ENCODE measurements at regions not wholly inside any gene's neighbourhood (a gene's known extent, or its start where the extent isn't known, plus 50 kb on each side); places are given as distances from the start of the nearest gene placed in this dataset.
"Not testable (repeated sequence)": the region's sequence is repeated elsewhere in the genome, so short reads cannot be mapped to it uniquely, and the experiment has no call there.

DNA sequence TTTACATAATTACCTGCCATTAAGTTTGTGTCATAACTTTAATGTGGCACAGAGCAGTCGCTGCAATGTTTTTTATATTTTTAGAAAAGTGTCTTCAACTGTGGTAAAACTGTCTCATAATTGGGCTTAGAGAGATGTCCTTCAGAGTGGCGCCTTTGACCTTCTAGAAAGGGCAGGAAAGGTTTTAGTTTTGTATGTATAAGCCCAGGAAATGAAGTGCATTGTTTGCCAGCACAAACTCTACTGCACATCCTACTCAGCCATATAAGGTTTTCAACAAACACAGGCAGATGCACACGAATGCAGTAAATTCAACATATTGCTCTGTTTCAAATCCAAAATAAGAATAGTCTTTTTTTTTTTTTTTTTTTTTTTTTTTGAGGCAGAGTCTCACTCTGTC is 201.4 kb downstream of the ALDH8A1 start:
- Histone ChIP-seq H4K20me1 (ENCODE audit: insufficient read depth, low read length, poor library complexity, severe bottlenecking) (no peaks in the 10 kb centered on the region), H3K9me2 (replicated peaks; ENCODE audit: low read depth, low read length) (no peaks in the 10 kb centered on the region), H3K9me3 (ENCODE audit: insufficient read depth, low read depth, low read length) (no peaks in the 10 kb centered on the region), H2AFZ (ENCODE audit: low read length) (no peak overlapping the region), H3K4me1 (ENCODE audit: insufficient read depth, low read length, poor library complexity, severe bottlenecking) (no peaks in the 10 kb centered on the region), H3K4me3 (ENCODE audit: low read length, poor library complexity, severe bottlenecking) (no peak overlapping the region), H3K4me2 (ENCODE audit: low read depth, low read length, poor library complexity, severe bottlenecking) (no peak overlapping the region), H3K79me2 (ENCODE audit: insufficient read depth, low read length) (no peaks in the 10 kb centered on the region), H3K9ac (ENCODE audit: low read depth, low read length, poor library complexity, severe bottlenecking) (no peak overlapping the region), H3K36me3 (ENCODE audit: insufficient read depth, low read length) (no peaks in the 10 kb centered on the region), H3K27me3 (ENCODE audit: insufficient read depth, low read length, poor library complexity, severe bottlenecking) (no peaks in the 10 kb centered on the region), H3F3A (ENCODE audit: low read depth) (no peaks in the 10 kb centered on the region)
- no peak for TF ChIP-seq EZH2phosphoT487 (IDR thresholded peaks at IDR 0.05; ENCODE audit: borderline replicate concordance)
- no peak for TF ChIP-seq CTCF (conservative IDR thresholded peaks at IDR 0.05; ENCODE audit: low read length)

DNA sequence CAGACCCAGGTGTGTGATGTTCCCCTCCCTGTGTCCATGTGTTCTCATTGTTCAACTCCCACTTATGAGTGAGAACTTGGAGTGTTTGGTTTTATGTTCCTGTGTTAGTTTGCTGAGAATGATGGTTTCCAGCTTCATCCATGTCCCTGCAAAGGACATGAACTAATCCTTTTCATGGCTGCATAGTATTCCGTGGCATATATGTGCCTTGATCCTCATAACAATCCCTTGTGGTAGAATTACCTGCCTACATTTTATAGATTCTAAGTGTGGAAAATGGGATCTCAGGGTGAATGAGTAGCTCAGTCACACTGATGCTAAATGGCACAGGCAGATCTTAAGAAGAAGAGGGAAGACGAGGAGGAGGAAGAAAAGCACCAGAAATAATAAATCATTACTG is 202.7 kb downstream of the ALDH8A1 start:
- not testable (repeated sequence) for H2AFZ ChIP-seq (ENCODE audit: low read length); H3K79me2 ChIP-seq (ENCODE audit: insufficient read depth, low read length); H3K27me3 ChIP-seq (ENCODE audit: insufficient read depth, low read length, poor library complexity, severe bottlenecking)

DNA sequence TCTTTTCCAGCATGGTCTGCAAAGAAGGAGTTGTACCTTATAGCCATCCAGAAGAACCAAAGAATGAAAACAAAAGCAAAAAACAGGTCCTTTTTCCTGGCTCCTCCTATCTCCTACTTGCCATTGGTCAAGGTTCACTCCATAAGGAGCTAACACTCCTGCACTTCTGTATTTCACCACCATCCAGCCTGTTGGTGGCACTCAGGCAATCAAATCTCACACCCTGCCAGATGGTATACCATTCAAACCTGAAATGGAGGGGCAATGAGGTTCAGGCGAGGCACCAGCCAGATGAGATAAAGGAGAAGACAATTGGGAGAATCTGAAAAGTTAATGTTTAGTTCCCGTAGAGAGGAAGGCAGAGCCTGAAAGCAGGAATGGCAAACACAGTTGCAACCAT is 203.8 kb downstream of the ALDH8A1 start:
- H3F3A ChIP-seq (ENCODE audit: low read depth) = no peaks in the 10 kb centered on the region
- H3K36me3 ChIP-seq (ENCODE audit: insufficient read depth, low read length) = no peaks in the 10 kb centered on the region
- H3K4me3 ChIP-seq (ENCODE audit: low read length, poor library complexity, severe bottlenecking) = no peak overlapping the region
- no peaks in the 10 kb centered on the region for H3K9me2 ChIP-seq (replicated peaks; ENCODE audit: low read depth, low read length)
- H3K9ac ChIP-seq (ENCODE audit: low read depth, low read length, poor library complexity, severe bottlenecking) = no peak overlapping the region
- H3K4me1 ChIP-seq (ENCODE audit: insufficient read depth, low read length, poor library complexity, severe bottlenecking) = no peaks in the 10 kb centered on the region
- H3K4me2 ChIP-seq (ENCODE audit: low read depth, low read length, poor library complexity, severe bottlenecking) = no peak overlapping the region
- H2AFZ ChIP-seq (ENCODE audit: low read length) = no peak overlapping the region
- no peaks in the 10 kb centered on the region for H3K9me3 ChIP-seq (ENCODE audit: insufficient read depth, low read depth, low read length)
- TF ChIP-seq CTCF (conservative IDR thresholded peaks at IDR 0.05; ENCODE audit: low read length) (no peak; the same call in 1 of the 2 replicates), EZH2phosphoT487 (IDR thresholded peaks at IDR 0.05; ENCODE audit: borderline replicate concordance) (no peak)
- H3K79me2 ChIP-seq (ENCODE audit: insufficient read depth, low read length) = no peaks in the 10 kb centered on the region
- H4K20me1 ChIP-seq (ENCODE audit: insufficient read depth, low read length, poor library complexity, severe bottlenecking) = no peaks in the 10 kb centered on the region
- H3K27me3 ChIP-seq (ENCODE audit: insufficient read depth, low read length, poor library complexity, severe bottlenecking) = no peaks in the 10 kb centered on the region

More for the DNA sequence above, 202.7 kb downstream of the ALDH8A1 start:
- not testable (repeated sequence) for H3F3A ChIP-seq (ENCODE audit: low read depth); H3K4me2 ChIP-seq (ENCODE audit: low read depth, low read length, poor library complexity, severe bottlenecking); H3K9me2 ChIP-seq (replicated peaks; ENCODE audit: low read depth, low read length); H3K9me3 ChIP-seq (ENCODE audit: insufficient read depth, low read depth, low read length); H3K36me3 ChIP-seq (ENCODE audit: insufficient read depth, low read length); H3K4me1 ChIP-seq (ENCODE audit: insufficient read depth, low read length, poor library complexity, severe bottlenecking); H3K9ac ChIP-seq (ENCODE audit: low read depth, low read length, poor library complexity, severe bottlenecking); H4K20me1 ChIP-seq (ENCODE audit: insufficient read depth, low read length, poor library complexity, severe bottlenecking); H3K4me3 ChIP-seq (ENCODE audit: low read length, poor library complexity, severe bottlenecking)

DNA sequence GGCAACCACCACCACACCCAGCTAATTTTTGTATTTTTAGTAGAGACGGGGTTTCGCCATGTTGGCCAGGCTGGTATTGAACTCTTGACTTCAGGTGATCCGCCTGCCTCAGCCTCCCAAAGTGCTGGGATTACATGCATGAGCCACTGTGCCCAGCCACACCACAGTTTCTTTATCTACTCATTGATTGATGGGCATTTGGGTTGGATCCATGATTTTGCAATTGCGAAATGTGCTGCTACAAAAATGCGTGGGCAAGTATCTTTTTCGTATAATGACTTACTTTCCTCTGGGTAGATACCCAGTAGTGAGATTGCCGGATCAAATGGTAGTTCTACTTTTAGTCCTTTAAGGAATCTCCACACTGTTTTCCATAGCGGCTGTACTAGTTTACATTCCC is 204.7 kb downstream of the ALDH8A1 start:
- not testable (repeated sequence) for H2AFZ ChIP-seq (ENCODE audit: low read length); H3K9me3 ChIP-seq (ENCODE audit: insufficient read depth, low read depth, low read length); H3K4me2 ChIP-seq (ENCODE audit: low read depth, low read length, poor library complexity, severe bottlenecking); H3F3A ChIP-seq (ENCODE audit: low read depth); H4K20me1 ChIP-seq (ENCODE audit: insufficient read depth, low read length, poor library complexity, severe bottlenecking); H3K27me3 ChIP-seq (ENCODE audit: insufficient read depth, low read length, poor library complexity, severe bottlenecking); H3K36me3 ChIP-seq (ENCODE audit: insufficient read depth, low read length); H3K4me1 ChIP-seq (ENCODE audit: insufficient read depth, low read length, poor library complexity, severe bottlenecking); H3K4me3 ChIP-seq (ENCODE audit: low read length, poor library complexity, severe bottlenecking); H3K9ac ChIP-seq (ENCODE audit: low read depth, low read length, poor library complexity, severe bottlenecking); H3K9me2 ChIP-seq (replicated peaks; ENCODE audit: low read depth, low read length); H3K79me2 ChIP-seq (ENCODE audit: insufficient read depth, low read length)

Measured in Loucy (cell line).